Naive thymus-derived CD4-positive, alpha-beta T cell (primary cell): ENCODE measurements at regions not wholly inside any gene's neighbourhood (a gene's known extent, or its start where the extent isn't known, plus 50 kb on each side); places are given as distances from the start of the nearest gene placed in this dataset.
A peak's percentile ranks its signal among the peaks of the same experiment; 100 is the strongest.

ENCODE experiments used
- ATAC-seq: fragments of 150-1000 bp; cut with Tn5 transposase; 2 replicates; pipeline ENCODE4 v1.10.0; 2021; ENCODE audit warnings: mild to moderate bottlenecking, moderate library complexity
- CTCF ChIA-PET: fragments of 350-600 bp; sonication (Branson Sonifier 250); formaldehyde crosslinking; loops from one replicate; lab custom pipeline; 2021; ENCODE audit warnings: antibody characterized with exemption; lab: Charles Lee
- POLR2A ChIA-PET: fragments of 350-600 bp; sonication (Branson Sonifier 250); formaldehyde crosslinking; loops from one replicate; lab custom pipeline; 2021; ENCODE audit warnings: antibody characterized with exemption, inconsistent platforms; lab: Charles Lee
- DNase-seq, 9 donors: peaks; one replicate each; pipeline versions ENCODE4 v3.0.0 to v3.0.0-alpha.2; 2020 to 2022; ENCODE audit warnings: mixed read lengths in 1 of 9
- H3K27ac ChIP-seq: one replicate; pipeline ENCODE4 v1.7.0; 2013; ENCODE audit warnings: mild to moderate bottlenecking, low read depth, low read length, moderate library complexity
- H3K27me3 ChIP-seq, 2 donors: one replicate each; pipeline ENCODE4 v1.7.0; 2013; ENCODE audit warnings: low read length in 2 of 2, mild to moderate bottlenecking in 2 of 2, moderate library complexity in 2 of 2; ENCODE audit not compliant: control insufficient read depth in 2 of 2, insufficient read depth in 2 of 2
- H3K36me3 ChIP-seq, 3 experiments: 1 replicate in 2 of 3; 2 replicates in 1 of 3; pipeline ENCODE4 v1.7.0; 2013; ENCODE audit warnings: low read length in 3 of 3, mild to moderate bottlenecking in 3 of 3, moderate library complexity in 1 of 3; ENCODE audit not compliant: insufficient read depth in 3 of 3, control insufficient read depth in 2 of 3
- H3K4me1 ChIP-seq, 2 donors: one replicate each; pipeline ENCODE4 v1.7.0; 2013; ENCODE audit warnings: low read length in 2 of 2, mild to moderate bottlenecking in 2 of 2, moderate library complexity in 1 of 2; ENCODE audit not compliant: control insufficient read depth in 2 of 2, insufficient read depth in 2 of 2
- H3K4me3 ChIP-seq: 2 replicates; pipeline ENCODE4 v1.7.0; 2013; ENCODE audit warnings: mild to moderate bottlenecking, low read length
- H3K9me3 ChIP-seq, 3 experiments: 1 replicate in 2 of 3; 2 replicates in 1 of 3; pipeline ENCODE4 v1.7.0; 2013; ENCODE audit warnings: low read length in 3 of 3; ENCODE audit not compliant: control insufficient read depth in 2 of 3
- H3K27ac Mint-ChIP-seq, 9 donors: one replicate each; pipeline ENCODE4 v1.8.0; 2020 to 2022; ENCODE audit warnings: mixed read lengths in 9 of 9, mild to moderate bottlenecking in 8 of 9, moderate library complexity in 5 of 9, inconsistent platforms in 2 of 9
- H3K27me3 Mint-ChIP-seq, 5 donors: one replicate each; pipeline ENCODE4 v1.8.0; 2021 to 2022; ENCODE audit warnings: mixed read lengths in 5 of 5, mild to moderate bottlenecking in 1 of 5
- H3K36me3 Mint-ChIP-seq, 5 donors: one replicate each; pipeline ENCODE4 v1.8.0; 2020 to 2022; ENCODE audit warnings: mixed read lengths in 5 of 5, mild to moderate bottlenecking in 3 of 5, inconsistent platforms in 1 of 5
- H3K4me1 Mint-ChIP-seq, 7 donors: one replicate each; pipeline ENCODE4 v1.8.0; 2020 to 2022; ENCODE audit warnings: mixed read lengths in 7 of 7, mild to moderate bottlenecking in 3 of 7, inconsistent platforms in 1 of 7
- H3K4me3 Mint-ChIP-seq, 10 donors: one replicate each; pipeline ENCODE4 v1.8.0; 2020 to 2022; ENCODE audit warnings: mild to moderate bottlenecking in 10 of 10, mixed read lengths in 10 of 10, moderate library complexity in 6 of 10, inconsistent platforms in 2 of 10
- H3K9me3 Mint-ChIP-seq, 11 donors: one replicate each; pipeline ENCODE4 v1.8.0; 2020 to 2022; ENCODE audit warnings: mixed read lengths in 11 of 11, mild to moderate bottlenecking in 4 of 11, inconsistent platforms in 1 of 11, moderate library complexity in 1 of 11
- intact Hi-C, 2 donors: fragments of 100-400 bp; cut with micrococcal nuclease; formaldehyde crosslinking; loops; one replicate each; pipeline ENCODE4 v1.15.1; 2023

GRCh38 chr22:48952256-48953102 is 875.2 kb downstream of the BRD1 start:
- Histone ChIP-seq H3K36me3 (no peaks in the 10 kb centered on the region), H3K9me3 (no peaks in the 10 kb centered on the region), H3K27ac (no peak overlapping the region), H3K4me1 (no peaks in the 10 kb centered on the region), H3K27me3 (no peaks in the 10 kb centered on the region), H3K4me3 (no peak overlapping the region)
- H3K27ac Mint-ChIP-seq: no peak overlapping the region
- CTCF ChIA-PET: no interaction called here
- H3K4me3 Mint-ChIP-seq: no peak overlapping the region
- H3K4me1 Mint-ChIP-seq: peaks cover 0 to 1% (median 0%) of the 10 kb centered on the region in 7 donors
- DNase-seq (peak in 1 of 9 donors; percentile 15), ATAC-seq (no peak)
- H3K9me3 Mint-ChIP-seq: peaks cover 0 to 10% (median 0%) of the 10 kb centered on the region in 11 donors
- intact Hi-C loops: no loop called here
- POLR2A ChIA-PET: no interaction called here
- peaks cover 0 to 2% (median 0%) of the 10 kb centered on the region in 5 donors for H3K36me3 Mint-ChIP-seq
- peaks cover 0 to 35% (median 4%) of the 10 kb centered on the region in 5 donors for H3K27me3 Mint-ChIP-seq

DNA sequence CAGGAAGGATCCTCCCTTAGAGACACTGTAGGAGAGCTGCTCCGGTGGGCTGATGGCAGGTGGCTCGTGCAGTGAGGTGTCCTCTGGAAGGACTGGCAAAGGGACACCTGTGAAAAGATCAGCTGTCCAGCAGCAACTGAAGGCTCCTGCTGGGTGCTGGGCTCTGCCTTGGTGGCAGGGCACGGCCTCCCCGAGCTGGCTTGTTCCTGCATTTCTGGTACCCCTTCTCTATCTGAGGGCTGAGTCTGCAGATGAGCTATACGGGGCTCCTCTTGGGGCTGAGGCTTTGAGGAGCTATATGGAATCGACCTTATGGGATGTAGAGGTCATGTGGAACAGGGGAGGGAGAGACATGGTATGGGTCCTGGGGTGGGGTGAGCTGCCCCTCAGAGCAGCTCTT is 875.8 kb downstream of the BRD1 start:
- no peak for ATAC-seq

GRCh38 chr22:48950151-48950915 is 877.3 kb downstream of the BRD1 start:
- Histone ChIP-seq H3K27ac (no peak overlapping the region), H3K4me3 (no peak overlapping the region), H3K27me3 (no peaks in the 10 kb centered on the region), H3K9me3 (no peaks in the 10 kb centered on the region), H3K4me1 (no peaks in the 10 kb centered on the region), H3K36me3 (no peaks in the 10 kb centered on the region)
- DNase-seq (peak in 1 of 9 donors; percentile 8), ATAC-seq (no peak)
- peaks cover 0 to 2% (median 0%) of the 10 kb centered on the region in 11 donors for H3K9me3 Mint-ChIP-seq
- no peak overlapping the region for H3K27ac Mint-ChIP-seq
- peaks cover 0 to 35% (median 0%) of the 10 kb centered on the region in 5 donors for H3K27me3 Mint-ChIP-seq
- H3K4me1 Mint-ChIP-seq: no peaks in the 10 kb centered on the region
- intact Hi-C loops: no loop called here
- CTCF ChIA-PET: interaction anchor here (0.6 kb wide), 1 partner anchor 355 kb away, joined by 4 read pairs; no protein-coding TSS in a partner anchor
- H3K4me3 Mint-ChIP-seq: no peak overlapping the region
- H3K36me3 Mint-ChIP-seq: no peaks in the 10 kb centered on the region
- POLR2A ChIA-PET: no interaction called here

More for the DNA sequence above, 875.8 kb downstream of the BRD1 start:
- no peaks in the 10 kb centered on the region for H3K36me3 ChIP-seq
- Mint-ChIP-seq H3K4me1 (peaks cover 0 to 1% (median 0%) of the 10 kb centered on the region in 7 donors), H3K27ac (no peak overlapping the region), H3K36me3 (peaks cover 0 to 1% (median 0%) of the 10 kb centered on the region in 5 donors), H3K9me3 (peaks cover 0 to 7% (median 0%) of the 10 kb centered on the region in 11 donors), H3K27me3 (peaks cover 0 to 35% (median 4%) of the 10 kb centered on the region in 5 donors), H3K4me3 (no peak overlapping the region)
- CTCF ChIA-PET: no interaction called here
- no peaks in the 10 kb centered on the region for H3K27me3 ChIP-seq
- POLR2A ChIA-PET: no interaction called here
- H3K4me1 ChIP-seq: no peaks in the 10 kb centered on the region
- H3K9me3 ChIP-seq: no peaks in the 10 kb centered on the region
- no peak overlapping the region for H3K4me3 ChIP-seq
- peak in 1 of 9 donors; percentile 10 for DNase-seq
- H3K27ac ChIP-seq: no peak overlapping the region
- intact Hi-C loops: no loop called here

DNA sequence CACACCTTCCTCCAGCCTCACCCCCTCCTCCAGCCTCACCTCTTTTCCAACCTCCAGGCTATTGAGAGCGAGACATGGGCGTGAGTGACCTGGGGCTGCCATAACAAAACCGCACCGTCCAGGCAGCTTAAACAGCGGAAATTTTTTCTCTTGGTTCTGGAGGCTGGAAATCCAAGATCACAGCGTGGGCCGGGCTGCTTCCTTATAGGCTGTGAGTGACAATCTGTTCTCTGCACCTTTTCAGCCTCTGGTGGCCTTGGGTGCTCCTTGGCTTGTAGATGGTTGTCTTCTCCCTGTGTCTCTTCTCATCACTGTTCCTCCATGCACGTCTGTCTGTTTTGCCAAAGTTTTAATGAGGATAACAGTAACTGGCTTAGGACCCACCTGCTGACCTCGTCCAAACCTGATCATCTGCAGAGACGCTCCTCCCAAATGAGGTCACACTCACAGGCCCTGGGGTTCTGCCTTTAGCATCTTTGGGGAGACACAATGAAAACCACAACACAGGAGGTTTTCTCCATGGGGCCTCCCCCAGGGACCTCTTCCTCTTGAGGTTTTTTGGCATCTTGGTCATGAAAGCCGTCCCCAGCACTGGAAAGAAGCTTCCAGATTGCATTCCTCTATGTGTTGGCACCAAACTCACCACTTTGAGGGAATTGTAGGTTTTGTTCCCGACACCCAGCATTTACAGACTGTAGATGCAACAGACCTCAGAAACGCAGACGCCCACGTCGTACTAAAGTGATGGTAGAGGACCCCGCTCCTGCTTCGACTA is 878.1 kb downstream of the BRD1 start:
- Mint-ChIP-seq H3K27me3 (peaks cover 0 to 41% (median 0%) of the 10 kb centered on the region in 5 donors), H3K4me1 (no peaks in the 10 kb centered on the region), H3K27ac (no peak overlapping the region), H3K36me3 (no peaks in the 10 kb centered on the region), H3K9me3 (peaks cover 0 to 2% (median 0%) of the 10 kb centered on the region in 11 donors), H3K4me3 (no peak overlapping the region)
- ChIA-PET CTCF (no interaction called here), POLR2A (no interaction called here)
- H3K27ac ChIP-seq: no peak overlapping the region
- no peak for DNase-seq
- no peaks in the 10 kb centered on the region for H3K4me1 ChIP-seq
- H3K4me3 ChIP-seq: no peak overlapping the region
- H3K36me3 ChIP-seq: no peaks in the 10 kb centered on the region
- no peak for ATAC-seq
- H3K9me3 ChIP-seq: no peaks in the 10 kb centered on the region
- intact Hi-C loops: no loop called here
- H3K27me3 ChIP-seq: no peaks in the 10 kb centered on the region

- no peaks in the 10 kb centered on the region for H3K27me3 ChIP-seq
- Mint-ChIP-seq H3K27ac (no peak overlapping the region), H3K9me3 (peaks cover 0 to 2% (median 0%) of the 10 kb centered on the region in 11 donors), H3K27me3 (peaks cover 0 to 39% (median 0%) of the 10 kb centered on the region in 5 donors), H3K36me3 (no peaks in the 10 kb centered on the region), H3K4me3 (no peak overlapping the region), H3K4me1 (no peaks in the 10 kb centered on the region)
- H3K36me3 ChIP-seq: no peaks in the 10 kb centered on the region
- no peak for ATAC-seq
- POLR2A ChIA-PET: no interaction called here
- no peak for DNase-seq
- no peaks in the 10 kb centered on the region for H3K4me1 ChIP-seq
- CTCF ChIA-PET: no interaction called here
- no peak overlapping the region for H3K27ac ChIP-seq
- H3K9me3 ChIP-seq: no peaks in the 10 kb centered on the region
- intact Hi-C loops: no loop called here
- no peak overlapping the region for H3K4me3 ChIP-seq
Measured at GRCh38 chr22:48948575-48949170, 879.0 kb downstream of the BRD1 start.

GRCh38 chr22:48947636-48948035 is 880.0 kb downstream of the BRD1 start:
- CTCF ChIA-PET: no interaction called here
- no peaks in the 10 kb centered on the region for H3K4me1 ChIP-seq
- Mint-ChIP-seq H3K9me3 (peaks cover 0 to 2% (median 0%) of the 10 kb centered on the region in 11 donors), H3K36me3 (no peaks in the 10 kb centered on the region), H3K27ac (no peak overlapping the region), H3K4me1 (no peaks in the 10 kb centered on the region), H3K4me3 (no peak overlapping the region), H3K27me3 (peaks cover 0 to 36% (median 0%) of the 10 kb centered on the region in 5 donors)
- intact Hi-C loops: no loop called here
- H3K36me3 ChIP-seq: no peaks in the 10 kb centered on the region
- ATAC-seq (no peak), DNase-seq (no peak)
- H3K4me3 ChIP-seq: no peak overlapping the region
- no peak overlapping the region for H3K27ac ChIP-seq
- H3K27me3 ChIP-seq: no peaks in the 10 kb centered on the region
- POLR2A ChIA-PET: no interaction called here
- H3K9me3 ChIP-seq: no peaks in the 10 kb centered on the region
